HG02610 (cell line): ENCODE measurements at regions not wholly inside any gene's neighbourhood (a gene's known extent, or its start where the extent isn't known, plus 50 kb on each side); places are given as distances from the start of the nearest gene placed in this dataset.

Experiments
- ATAC-seq: cut with Tn5 transposase; IDR thresholded peaks from one replicate; pipeline ENCODE4 v1.9.1; 2021; ENCODE audit warnings: mild to moderate bottlenecking, moderate library complexity; ENCODE audit not compliant: unreplicated experiment

DNA sequence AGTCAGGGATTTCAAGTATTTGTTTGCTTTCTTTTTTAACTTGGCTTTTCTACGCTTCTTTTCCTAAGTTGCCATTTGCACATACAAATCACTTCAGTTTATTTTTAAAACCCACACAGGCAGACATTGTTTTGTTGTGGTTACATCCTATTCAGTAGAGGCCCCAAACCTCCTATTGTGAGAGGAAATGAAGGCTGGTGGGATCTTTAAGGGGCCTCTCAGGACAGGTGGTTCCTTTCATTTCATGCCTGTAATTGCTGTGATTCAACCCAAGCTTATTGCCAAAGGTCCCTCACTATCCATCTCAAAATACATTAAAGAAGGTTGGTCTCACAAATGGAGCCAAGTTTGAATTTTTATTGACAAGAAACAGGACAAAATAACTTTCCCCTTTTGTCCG, 257.1 kb downstream of the ADAMTS20 start:
- ATAC-seq = no peak

DNA sequence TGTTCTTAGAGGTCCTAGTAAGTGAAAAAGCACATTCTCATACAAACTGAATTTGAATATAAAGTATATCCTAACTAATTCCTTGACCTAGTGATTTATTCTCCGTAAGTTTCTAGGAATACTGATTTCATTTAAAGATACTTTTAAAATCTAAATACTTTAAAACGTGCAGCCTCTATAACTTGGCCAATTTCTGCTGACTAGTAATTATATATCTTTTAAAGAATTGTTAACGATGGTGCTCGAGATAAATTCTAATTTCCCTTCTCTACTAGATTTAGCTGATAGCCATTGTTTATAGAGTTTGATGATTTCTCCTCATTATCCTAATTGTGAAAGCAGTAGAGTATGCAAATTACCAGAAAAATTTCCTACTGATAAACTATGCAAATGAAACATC, 257.9 kb downstream of the ADAMTS20 start:
- ATAC-seq = no peak

DNA sequence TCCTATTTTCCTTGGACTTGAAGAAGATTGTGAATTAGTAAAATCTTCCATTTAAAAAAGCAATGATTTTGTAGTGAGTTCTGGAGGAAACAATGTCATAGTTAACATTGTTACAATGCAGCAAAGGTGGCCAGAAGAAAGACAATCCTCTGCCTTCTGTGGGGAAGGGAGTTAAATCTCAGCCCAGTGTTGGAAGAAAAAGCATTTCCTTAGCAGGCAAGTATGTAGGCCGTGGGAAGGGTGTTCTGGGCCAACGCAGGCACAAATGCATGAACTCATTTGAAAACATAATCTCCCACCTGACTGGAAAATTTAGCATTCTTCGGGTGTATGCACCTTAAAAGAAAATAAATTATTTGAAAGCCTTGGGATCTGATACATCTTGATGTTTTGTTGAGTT, 258.6 kb downstream of the ADAMTS20 start:
- ATAC-seq = no peak

DNA sequence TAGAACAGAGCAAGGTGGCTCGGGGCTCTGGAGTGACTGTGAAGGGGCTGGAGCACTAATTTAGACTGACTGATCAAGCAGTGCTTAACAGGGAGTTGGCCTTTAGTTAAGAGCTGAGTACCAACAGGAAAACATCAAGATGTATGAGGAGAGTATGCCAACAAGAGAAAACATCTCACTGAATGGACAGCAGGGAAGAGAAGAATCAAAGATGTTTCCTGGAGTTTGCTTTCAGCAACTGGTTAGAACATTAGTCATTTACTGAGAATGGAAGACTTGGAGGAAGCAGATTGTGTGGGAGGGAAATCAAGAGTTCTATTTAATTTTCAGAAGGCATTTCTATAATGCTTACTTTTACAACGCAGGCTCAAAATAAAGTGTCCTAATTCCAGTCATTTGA, 259.3 kb downstream of the ADAMTS20 start:
- ATAC-seq = no peak

DNA sequence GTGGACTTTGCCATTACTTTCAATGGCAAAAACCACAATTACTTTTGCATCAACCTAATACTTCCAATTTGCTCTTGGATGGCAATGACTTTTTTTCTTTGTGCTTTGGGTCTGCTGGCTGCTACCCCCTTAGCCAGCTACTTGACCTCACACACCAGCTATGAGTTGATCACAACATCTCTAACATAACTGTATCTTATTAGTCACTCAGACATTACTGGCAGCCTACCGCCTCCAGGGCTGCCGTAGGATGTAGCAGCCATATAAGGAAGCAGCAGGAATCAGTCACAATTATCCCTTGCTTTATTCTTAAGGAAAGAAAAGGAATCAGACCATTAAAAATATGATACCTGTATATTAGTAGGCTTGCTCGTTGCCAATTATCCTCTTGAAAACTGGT, 260.5 kb downstream of the ADAMTS20 start:
- ATAC-seq = no peak

DNA sequence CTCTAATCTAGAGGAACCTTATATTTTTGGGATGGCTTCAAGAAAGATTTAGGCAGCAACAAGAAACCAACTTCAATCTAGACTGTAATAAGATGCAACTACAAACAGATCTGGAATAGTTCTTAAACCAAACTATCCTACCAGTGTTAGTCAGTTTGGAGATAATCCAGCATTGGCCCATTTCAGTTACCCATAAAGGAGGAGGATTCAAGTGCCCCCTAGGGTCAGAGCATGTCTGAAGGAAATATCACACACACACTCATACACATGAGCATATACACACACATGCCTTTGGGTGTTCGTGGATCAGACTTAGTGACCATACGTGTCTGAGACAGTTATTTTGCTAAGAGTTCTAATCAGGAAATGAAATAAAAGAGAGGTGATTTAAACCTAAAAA, 261.2 kb downstream of the ADAMTS20 start:
- no peak for ATAC-seq

DNA sequence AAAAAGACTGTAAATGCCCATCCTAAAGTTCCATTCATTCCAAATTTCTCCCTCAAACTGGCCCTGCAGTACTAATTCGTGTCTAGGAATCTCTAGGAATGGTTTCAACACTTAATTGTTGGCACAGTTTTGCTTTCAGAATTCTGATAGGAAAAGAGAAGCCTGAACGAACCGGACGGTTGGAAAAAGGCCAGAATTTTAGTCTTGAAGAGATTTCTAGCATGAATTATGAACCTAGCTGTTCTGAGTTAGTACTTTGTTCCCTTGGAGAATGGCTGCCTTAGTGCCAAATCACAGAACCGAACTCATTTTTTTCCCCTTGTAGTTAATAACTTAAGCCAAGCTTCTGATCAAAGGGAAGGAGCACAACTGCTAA, 262.6 kb downstream of the ADAMTS20 start:
- ATAC-seq = no peak

DNA sequence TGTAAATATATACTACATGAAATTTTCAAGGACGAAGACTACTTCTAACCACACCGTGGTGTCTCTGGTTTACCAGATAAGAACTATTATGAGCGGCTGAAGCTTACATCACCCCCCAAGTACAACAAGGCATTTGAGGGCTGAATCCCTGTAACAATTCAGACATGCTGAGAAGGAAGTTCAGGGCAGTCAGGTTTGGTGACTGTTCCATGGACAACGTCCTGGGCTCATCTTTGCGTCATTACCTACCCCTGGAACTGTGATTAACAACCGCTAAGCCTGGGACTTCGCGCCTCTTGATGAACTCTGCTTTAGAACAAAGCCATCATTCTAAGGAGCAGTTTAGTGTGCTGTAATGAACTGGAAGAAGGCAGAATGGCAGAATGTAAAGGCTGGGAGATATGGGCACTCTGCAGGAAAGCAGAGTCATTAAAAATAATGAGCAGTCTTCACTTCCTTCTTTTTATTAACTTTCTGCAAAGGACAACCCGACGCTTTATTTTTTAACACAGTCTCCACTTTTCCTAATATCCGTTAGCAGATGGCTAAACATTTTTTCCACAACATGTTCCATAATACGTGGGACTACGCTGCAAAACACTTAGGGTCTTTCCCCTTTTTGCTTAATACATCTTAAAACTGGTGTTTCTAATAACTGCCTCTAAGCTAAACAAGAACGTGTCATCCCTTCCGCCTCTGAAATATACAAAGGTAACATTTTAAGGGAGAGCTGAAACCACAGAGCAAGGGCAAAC, 263.2 kb downstream of the ADAMTS20 start:
- ATAC-seq = no peak

DNA sequence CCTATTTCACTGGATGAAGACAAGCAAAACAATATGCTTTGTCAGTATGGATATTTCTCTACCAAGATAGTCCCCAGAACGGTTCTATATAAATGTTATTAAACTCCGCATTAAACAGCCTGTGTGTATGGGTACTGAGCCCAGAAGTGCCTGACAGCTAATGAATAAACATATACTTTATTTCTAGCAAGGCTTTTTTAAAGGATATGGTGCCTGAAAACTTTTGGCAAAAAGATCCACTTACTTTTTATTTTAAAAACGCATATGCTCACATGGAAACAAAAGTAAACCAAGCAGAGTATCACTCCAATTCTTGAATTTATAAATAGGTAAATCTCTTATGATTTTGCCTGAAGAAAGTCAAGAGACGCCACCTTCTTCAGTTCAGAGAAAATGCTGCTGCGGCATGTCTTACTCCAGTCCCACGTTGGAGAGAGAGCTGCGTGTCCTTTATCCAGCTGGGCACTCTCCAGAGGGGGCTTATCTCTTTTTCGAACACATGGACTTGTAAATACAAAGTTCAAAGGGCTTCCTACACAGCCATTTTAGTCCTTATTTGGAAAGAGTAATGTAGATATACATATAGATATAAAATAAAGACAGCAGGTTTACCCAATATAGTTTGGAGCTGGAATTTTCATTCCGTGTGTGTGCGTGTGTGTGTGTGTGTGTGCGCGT, 264.2 kb downstream of the ADAMTS20 start:
- no peak for ATAC-seq

DNA sequence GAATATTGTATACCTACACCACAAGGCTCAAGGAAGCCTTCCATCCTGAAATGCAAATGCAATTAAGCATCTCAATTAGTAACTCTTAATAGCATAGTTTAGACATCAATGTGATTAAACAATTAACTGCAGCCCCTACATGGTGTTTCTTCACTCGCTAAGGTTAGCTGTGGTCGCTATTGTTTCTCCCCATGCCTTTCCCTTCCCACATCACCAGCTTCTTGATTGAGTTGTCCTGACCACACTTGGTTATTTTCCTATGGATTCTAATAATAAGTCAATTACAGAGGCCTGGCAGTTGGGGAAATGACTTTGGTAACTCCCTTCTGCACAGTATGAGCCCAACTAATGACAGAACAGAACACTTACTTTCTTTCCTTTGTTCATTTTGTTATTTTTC, 265.0 kb downstream of the ADAMTS20 start:
- no peak for ATAC-seq

DNA sequence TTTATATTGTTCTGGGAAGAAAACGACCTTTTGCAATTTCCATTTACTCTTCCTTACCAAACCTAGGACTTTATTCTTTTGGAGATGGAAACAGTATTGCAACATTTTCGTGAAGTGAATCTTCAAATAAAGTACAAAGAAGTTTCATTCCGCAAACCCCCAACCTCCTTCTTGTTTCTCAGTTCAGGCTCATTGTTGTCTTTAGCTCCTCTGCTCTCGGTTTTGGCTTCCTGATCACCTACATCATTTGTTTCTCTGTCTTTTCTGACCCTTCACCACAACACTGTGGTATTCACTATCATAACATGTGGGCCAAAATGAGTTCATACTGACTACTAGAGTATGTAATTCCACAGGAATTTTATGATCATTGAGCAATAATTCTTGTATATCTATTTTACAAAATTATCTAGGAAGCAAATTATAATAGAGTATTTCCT, 266.8 kb downstream of the ADAMTS20 start:
- no peak for ATAC-seq

DNA sequence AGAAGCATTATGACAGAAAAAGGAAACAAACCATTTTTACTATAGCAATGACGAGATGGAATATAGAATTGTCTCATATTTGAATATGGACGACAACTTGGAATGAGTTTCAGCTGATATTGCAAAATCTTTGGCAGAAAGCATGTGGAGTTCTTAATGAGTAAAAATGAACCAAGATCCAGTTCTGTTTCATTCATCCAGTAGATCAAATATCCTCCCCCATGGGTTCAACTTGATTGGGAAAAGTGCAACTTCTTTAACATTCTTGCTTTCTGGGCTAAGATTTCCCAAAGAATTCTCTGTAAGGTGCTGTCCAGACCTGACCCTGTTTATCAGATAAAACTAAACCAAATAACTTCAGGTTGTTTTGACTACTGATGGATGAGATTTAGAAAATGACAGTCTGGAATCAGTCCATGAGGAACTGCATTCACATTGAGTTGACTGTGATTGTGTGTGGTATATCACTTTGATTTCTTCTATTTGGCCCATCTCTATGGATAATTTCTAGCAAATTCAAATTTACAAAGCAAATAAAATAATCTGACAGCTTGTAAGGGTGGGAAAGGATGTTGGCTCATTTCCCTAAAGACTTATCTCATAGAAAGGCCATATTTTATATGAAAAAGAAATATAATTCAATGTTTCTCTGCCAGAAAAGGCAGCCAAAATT, 267.4 kb downstream of the ADAMTS20 start:
- ATAC-seq = no peak

DNA sequence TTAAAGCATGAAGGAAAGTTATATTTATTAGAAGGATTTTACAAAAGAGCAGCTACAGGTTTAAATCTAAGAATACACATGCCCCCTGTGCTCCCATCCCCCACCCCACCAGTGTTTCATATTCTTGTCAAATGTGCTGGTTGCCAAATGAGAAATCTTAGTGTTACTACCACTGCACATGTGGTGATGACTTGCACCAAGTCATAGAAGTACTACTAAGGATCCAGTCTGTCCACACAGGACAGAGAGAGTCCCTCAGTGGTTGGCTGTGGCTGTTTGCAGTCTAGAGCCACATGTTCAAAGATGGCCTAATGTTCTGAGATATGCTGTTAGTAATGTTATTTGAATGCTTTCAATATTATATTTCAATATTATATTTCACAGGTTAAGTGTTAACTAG, 268.8 kb downstream of the ADAMTS20 start:
- no peak for ATAC-seq

DNA sequence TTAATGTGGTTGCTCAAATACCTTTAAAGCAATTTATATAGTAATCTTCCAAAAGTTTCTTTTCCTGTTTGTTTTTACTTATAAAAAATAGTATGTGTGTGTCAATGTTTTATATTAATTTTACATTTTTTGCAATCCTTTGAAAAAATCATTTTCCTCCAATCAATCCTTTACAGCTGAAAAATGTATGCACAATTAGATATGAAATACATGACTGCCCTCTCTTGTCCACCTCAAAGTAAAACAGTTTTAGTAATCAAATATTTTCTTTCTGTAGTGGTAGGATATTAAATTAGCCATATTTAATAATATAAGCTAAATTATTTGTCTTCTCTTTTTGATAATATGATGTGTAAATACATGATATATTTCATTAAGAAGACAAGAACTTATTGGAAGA, 269.9 kb downstream of the ADAMTS20 start:
- no peak for ATAC-seq

DNA sequence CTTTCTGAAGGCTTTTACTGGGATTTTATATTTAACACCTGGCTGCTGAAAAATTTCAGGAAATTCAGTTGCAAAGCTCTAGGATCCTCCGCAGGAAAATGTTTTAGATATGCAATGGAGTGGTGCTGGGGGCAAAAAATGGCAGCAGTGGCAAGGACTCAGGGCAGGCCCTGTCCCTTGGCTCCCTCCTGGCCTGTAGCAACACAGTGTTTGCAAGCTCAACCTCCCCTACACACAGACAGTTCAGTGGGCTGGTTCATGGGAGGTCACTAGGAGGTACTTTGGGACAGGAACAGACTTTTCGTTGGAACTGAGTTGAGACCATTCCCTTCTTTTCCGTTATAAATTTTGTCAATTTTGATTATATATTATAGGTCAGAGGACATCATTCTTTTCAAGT, 270.4 kb downstream of the ADAMTS20 start:
- ATAC-seq = no peak

DNA sequence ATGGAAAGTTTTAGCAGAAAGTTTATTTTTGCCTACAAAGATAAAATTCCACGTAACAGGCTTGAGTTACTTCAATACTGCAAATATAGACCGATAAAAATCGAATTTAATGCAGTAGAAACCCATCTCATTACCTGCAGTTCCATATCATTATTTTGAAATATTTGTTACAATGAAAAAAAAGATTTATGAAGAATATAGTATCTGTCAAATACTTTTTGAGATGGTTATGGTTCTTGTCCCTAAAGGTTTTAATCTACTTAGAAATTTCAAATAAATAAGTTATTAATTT, 273.5 kb downstream of the ADAMTS20 start:
- ATAC-seq = no peak

DNA sequence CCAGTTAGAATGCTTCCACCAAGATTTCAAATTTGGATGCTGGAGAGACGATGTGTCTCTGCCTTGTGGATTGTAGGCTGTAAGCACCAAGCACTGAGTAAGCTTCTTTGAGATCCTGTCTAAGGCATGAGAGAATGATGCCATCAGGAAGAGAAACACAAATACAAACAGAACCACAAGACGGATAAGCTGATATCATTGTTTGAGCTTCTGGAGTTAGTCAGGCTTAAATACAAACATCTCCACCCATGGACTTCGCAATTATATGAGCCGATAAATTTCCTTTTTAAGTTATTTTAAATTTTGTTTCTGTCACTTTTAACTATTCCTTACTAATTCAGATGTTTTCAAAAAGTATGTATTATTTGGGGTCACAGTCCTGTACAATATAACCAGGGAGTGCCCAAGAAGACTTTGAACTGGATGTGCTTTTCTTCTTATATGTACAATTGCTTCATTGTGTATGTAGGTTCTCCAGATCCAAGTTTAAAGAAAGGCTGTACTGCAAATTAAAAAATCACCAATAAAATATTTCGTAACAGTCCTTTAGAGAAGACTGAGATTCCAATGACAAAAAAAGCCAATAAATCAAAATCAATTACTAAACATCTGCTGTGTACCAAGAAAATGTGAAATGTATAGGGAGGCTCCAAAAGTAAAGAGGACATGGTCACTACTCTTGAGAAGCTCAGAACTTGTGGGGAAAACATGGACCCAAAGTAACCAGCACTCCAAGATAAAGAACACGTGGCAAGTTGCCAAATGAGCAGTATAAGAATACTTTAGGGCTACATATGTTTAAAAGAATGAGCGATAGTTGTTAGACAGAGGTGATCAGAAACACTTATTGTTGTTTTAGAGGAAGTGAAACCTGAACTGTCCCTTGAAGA, 274.1 kb downstream of the ADAMTS20 start:
- peak; percentile 92 for ATAC-seq

DNA sequence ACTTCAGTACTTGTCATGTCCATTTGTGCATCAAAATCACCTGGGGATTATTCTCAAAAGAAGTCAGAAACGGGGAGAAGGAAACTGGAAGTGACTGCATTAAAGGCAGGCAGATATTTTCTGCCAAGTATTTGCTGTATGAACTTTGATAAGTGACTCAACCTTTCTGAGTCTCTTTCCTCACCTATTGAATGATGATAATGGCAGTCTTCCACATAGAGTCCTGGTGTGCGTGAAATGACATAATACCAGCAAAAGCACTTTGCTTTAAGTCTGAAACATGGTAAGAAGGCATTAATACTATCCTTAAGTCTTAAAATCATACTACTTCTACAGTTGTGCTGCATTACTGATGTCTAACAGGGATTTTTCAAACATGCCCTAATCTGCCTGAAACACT, 278.5 kb downstream of the ADAMTS20 start:
- ATAC-seq = no peak

DNA sequence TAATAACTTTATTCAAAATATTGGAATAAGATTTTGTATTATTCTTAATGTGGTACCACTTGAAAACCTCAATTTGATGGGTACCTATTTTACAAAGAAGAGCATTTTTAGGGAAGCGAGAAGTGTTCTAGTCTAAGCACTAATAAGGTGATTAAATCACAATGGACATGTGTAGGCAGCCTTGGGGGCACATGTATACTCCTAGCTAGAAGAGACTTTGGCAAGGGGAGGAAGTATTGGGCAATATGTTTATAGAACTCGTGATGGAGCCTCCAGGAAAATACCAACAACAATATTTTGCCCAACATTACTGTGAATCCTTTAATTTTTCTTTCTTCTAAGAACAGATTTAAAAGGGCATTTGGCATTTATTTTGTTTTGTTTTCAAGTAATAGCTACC, 280.3 kb downstream of the ADAMTS20 start:
- ATAC-seq = no peak

DNA sequence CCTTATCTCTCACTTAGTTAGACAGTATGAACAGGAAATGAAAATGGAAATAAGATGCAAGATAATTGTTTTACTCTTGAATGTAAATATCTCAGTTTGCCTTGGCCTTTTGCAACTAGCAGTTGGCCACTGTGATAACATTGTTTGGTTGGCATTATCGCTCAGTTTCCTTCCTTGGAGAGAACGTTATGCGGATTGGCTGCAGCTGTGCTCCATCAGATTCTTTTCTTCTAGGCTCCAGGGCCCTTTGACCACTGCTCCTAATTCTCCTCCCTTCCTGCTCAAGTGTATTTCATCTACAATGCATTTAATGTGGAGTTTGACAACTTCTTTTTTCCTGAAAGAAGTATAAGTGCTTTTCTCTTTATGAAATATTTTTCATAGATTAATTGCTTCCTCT, 284.2 kb downstream of the ADAMTS20 start:
- ATAC-seq = no peak

DNA sequence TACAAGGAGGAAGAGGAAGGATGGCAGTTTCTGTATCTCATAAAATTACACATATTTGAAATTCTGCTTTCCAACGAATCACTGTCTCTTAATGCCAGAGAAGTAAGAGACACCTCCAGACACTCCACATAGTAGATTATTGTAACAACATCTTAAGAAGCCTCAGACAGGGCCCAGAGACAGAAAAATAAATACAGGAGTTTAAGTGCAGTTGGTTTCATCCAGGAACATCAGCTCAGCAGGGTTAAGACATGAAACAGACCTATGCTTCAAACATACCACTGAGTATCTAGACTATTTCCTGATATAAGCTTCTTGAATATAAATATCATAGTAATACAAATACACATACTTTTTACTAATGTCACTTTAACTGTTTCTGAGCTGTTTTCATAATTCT, 290.3 kb downstream of the ADAMTS20 start:
- ATAC-seq = no peak
